GM19238 (cell line): ENCODE measurements at regions not wholly inside any gene's neighbourhood (a gene's known extent, or its start where the extent isn't known, plus 50 kb on each side); places are given as distances from the start of the nearest gene placed in this dataset.
A peak's percentile ranks its signal among the peaks of the same experiment; 100 is the strongest.
"Not testable (repeated sequence)": the region's sequence is repeated elsewhere in the genome, so short reads cannot be mapped to it uniquely, and the experiment has no call there.

Source experiments
- DNase-seq: peaks from one replicate; pipeline ENCODE4 v3.0.0; 2011; ENCODE audit warnings: low spot score; ENCODE audit not compliant: insufficient read length

DNA sequence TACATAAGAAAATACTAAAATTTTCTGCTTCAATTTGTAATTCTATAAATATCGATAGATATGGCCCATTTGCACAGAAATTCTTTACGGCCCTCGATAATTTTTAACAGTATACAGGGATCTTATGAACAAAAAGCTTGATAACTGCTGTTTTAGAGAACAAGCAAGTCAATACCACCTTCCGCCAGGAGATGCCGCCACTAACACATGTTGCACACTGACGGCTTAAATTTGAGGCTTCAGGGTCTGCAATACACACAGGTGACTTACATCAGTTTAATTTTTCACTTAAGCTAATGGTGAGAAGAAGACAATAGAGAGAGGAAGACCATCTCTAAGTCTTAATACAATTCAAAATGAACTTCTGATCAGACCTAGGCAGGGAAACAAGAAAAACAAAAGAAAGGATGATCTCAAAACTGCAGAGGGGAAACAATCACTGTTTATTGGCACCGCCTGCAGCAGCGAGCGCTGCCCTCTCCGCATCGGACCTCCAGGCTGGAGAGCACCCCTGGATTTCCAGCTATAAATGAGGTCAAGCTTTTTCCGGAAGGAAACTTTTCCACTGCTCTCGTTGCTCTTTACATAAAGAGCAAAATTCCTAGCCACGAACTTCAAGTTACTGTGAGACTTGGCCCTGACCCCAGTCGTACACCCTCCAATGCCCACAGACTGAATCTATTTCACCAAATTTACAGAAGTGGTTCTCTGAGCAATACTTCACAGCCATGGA is 53.9 kb downstream of the OTOR start:
- no peak for DNase-seq

DNA sequence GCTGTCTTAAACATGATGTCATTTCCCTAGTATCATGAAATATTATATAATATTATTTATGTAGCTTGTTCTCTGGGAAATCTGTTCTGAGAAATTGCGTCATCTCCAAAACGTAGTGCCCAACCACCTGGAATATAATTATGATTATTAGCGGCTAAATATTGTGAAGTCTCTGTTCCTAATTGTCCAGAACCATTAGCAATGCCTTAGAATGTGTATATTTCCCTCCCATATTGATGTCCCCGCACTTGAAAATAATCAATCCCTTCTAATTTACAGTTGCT is 54.4 kb downstream of the OTOR start:
- DNase-seq, result no peak

GRCh38 chr20:16803965-16804792 is 56.0 kb downstream of the OTOR start:
- DNase-seq, result no peak

- DNase-seq, result no peak
Measured at GRCh38 chr20:16804793-16805187, 56.6 kb downstream of the OTOR start.

DNA sequence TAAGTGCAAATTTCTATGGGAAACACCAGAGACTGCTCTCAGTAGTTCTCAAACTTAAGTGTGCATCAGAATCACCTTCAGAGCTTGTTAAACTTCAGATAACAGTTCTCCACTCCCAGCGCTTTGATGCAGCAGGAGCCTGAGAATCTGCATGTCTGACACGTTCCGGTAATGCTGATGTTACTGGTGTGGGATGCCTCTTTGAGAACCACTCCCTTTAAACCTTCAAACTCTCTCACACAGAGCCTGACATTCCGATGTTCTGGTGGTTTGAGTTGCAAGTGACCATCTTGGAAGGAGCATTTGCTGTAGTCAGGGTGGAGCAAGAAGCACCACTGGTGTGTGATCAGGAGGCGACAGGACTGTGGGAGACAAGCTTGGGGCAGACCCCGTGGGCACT is 57.9 kb downstream of the OTOR start:
- DNase-seq, result no peak

DNA sequence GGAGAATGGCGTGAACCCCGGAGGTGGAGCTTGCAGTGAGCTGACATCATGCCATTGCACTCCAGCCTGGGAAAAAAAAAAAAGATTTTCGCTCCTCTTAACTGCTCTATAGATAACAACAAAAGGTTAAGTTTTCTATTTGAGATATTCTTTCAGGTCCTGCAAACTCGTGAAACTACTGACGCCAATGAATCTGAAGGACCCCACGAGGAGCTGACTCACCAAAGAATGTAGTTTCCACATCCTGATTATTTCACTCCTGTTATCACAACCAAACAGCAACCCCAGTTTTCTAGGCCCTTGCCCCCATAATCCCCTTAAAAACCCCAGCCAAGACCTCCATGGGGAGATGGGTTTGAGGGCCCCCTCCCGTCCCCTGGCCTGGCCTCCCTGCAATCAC is 58.7 kb downstream of the OTOR start:
- no peak for DNase-seq

DNA sequence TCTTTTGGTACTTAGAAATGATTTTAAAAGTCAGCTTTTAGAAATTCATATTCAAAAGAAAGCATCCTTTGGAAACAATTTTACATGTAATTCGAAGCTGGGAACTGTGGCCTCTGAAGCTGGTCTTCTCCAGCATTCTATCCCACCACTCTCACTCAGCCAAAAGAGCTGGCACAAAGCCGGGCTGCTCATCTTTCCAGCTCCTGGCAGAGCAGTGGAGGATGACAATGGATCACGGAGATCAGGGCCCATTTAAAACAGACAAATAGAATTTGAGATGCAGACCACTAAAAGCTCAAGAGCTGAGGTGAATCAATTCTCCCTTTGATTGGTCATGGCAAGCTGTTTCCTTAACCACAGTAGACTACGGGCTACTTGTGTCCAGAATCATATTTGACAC is 60.6 kb downstream of the OTOR start:
- no peak for DNase-seq

DNA sequence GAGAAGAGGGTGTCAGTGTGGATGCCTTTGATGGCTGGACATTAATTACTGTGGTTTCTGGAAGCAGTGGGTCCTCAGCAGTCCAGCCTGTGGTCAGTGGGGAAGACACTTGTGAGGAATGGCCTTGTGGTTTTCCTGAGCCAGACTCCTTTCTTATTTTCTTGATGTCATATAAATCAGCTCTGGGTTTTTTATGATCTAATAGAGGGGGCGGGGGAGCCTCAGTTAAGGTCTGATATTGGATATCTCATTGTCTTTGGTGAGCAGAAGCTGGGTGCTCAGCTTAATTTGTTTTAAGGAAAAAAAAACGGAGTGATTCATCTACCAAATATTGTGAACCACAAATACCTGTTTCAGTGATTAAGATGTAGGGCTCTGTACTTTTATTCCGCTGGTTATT is 62.1 kb downstream of the OTOR start:
- no peak for DNase-seq

GRCh38 chr20:16816192-16816591 is 68.0 kb downstream of the OTOR start:
- no peak for DNase-seq

GRCh38 chr20:16819483-16819882 is 71.3 kb downstream of the OTOR start:
- no peak for DNase-seq

GRCh38 chr20:16821211-16822089 is 73.3 kb downstream of the OTOR start:
- DNase-seq, result peak; percentile 10

GRCh38 chr20:16824664-16825063 is 76.5 kb downstream of the OTOR start:
- DNase-seq, result no peak

- DNase-seq, result no peak
Measured at GRCh38 chr20:16828666-16829305, 80.6 kb downstream of the OTOR start.

GRCh38 chr20:16835690-16836089 is 87.5 kb downstream of the OTOR start:
- not testable (repeated sequence) for DNase-seq

GRCh38 chr20:16842486-16843120 is 94.4 kb downstream of the OTOR start:
- DNase-seq, result no peak

DNA sequence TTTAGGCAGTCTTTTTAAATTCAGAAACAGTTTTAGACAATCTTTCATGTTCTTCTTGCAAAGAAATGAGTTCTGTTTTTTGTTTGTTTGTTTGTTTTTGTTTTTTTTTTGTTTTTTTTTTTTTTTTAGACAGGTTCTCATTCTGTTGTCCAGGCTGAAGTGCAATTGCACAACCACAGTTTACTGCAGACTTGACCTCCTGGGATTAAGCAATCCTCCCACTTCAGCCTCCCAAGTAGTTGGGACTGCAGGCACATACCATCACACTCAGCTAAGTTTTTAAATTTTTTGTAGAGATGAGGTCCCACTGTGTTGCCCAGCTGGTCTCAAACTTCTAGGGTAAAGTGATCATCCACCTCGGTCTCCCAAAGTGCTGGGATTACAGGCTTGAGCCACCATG is 96.2 kb downstream of the OTOR start:
- no peak for DNase-seq

- DNase-seq, result no peak
Measured at GRCh38 chr20:16846006-16846405, 97.8 kb downstream of the OTOR start.

DNA sequence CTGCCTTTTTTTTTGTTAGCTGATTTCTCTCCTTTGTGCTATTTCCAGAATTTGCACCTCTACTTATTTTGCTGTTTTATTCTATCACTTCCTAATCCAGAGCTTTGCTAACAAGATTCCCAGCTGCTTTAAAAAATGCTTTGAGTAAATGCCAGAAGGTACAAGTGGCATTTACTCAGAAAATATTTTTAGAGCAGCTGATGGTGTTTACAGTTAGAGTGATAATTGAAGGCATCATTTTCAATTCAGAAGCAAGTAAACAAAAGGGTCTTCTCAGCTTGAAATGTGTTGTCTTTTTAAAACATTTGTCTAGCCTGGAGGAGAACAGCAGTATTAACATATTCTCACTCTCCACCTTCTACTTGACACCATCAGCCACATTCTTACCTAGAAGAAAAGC is 99.9 kb downstream of the OTOR start:
- DNase-seq, result no peak

DNA sequence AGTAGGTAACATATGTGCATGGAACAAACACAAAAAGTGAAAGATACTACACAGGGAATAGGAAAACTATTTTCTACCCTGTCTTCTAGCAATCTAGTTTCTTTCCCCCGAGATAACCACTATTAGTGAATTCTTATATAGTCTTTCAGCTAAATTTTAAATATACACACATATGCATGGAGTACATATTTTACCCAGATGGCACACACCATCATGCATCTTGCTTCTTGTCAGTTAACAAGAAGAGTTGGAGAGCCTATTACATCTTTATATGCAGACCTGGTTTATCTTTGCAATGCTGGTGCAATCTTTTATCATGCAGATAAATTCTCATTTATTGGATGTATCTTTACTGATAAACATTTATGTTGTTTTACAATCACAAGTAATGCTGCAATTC is 100.4 kb downstream of the OTOR start:
- no peak for DNase-seq

DNA sequence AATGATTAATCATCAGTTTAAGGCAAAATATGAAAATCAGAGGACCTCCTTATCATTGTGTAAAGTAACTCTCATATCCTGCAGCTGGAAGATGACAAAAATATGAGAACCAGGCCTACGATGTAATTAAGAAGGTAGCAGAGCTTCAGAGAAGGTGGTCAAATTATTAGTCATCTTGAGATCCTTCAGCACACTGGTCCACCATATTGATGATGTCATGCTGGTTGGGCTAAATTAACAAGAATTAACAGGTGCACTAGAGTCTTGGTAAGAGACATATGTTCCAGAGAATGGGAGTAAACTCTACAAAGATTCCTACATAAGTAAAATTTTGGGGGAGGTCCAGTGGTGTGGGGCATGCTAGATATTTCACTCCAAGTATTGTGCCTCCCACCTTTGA is 112.8 kb downstream of the OTOR start:
- DNase-seq, result no peak

- no peak for DNase-seq
Measured at GRCh38 chr20:16861708-16862107, 113.5 kb downstream of the OTOR start.
